Breast epithelium (tissue), 4 donors: ENCODE measurements at regions not wholly inside any gene's neighbourhood (a gene's known extent, or its start where the extent isn't known, plus 50 kb on each side); places are given as distances from the start of the nearest gene placed in this dataset.

ENCODE experiments used
- DNase-seq, 2 donors: peaks; one replicate each; pipeline ENCODE4 v3.0.0-alpha.2; 2019; ENCODE audit warnings: low spot score in 2 of 2
- H3K27ac ChIP-seq, 2 donors: fragments of 200-600 bp; sonication (generic) in 1 of 2; one replicate each; pipeline ENCODE4 v1.5.1; 2016 to 2019; ENCODE audit warnings: mild to moderate bottlenecking in 1 of 2
- H3K27me3 ChIP-seq, 2 donors: fragments of 200-600 bp; sonication (generic) in 1 of 2; one replicate each; pipeline versions ENCODE4 v1.5.1 to v1.6.0; 2017 to 2019; ENCODE audit warnings: control low read depth in 1 of 2, mild to moderate bottlenecking in 1 of 2
- H3K36me3 ChIP-seq: fragments of 200-600 bp; one replicate; pipeline ENCODE4 v1.5.1; 2019
- H3K4me1 ChIP-seq, 2 donors: fragments of 200-600 bp; sonication (generic); one replicate each; pipeline ENCODE4 v1.5.1; 2016 to 2019; ENCODE audit warnings: control low read depth in 1 of 2
- H3K4me3 ChIP-seq, 3 donors: fragments of 200-600 bp; sonication (generic); 1 replicate in 2 of 3; 2 replicates in 1 of 3; pipeline ENCODE4 v1.5.1; 2016 to 2019; ENCODE audit warnings: mild to moderate bottlenecking in 3 of 3, moderate library complexity in 2 of 3
- H3K9me3 ChIP-seq, 2 donors: fragments of 200-600 bp; sonication (generic) in 1 of 2; one replicate each; pipeline ENCODE4 v1.5.1; 2016 to 2019; ENCODE audit warnings: control low read depth in 1 of 2
- CTCF ChIP-seq, 3 donors: fragments of 450-650 bp; IDR thresholded peaks; one replicate each; pipeline ENCODE4 v1.5.1; 2016 to 2017; ENCODE audit warnings: antibody characterized with exemption in 3 of 3, mild to moderate bottlenecking in 3 of 3, moderate library complexity in 3 of 3
- POLR2A ChIP-seq: fragments of 450-650 bp; IDR thresholded peaks from one replicate; pipeline ENCODE4 v1.6.1; 2016; ENCODE audit warnings: antibody characterized with exemption, mild to moderate bottlenecking, moderate library complexity
- POLR2AphosphoS5 ChIP-seq, 3 donors: sonication (generic); formaldehyde crosslinking; IDR thresholded peaks; one replicate each; pipeline ENCODE4 v1.6.1; 2017; ENCODE audit warnings: antibody characterized with exemption in 3 of 3
- intact Hi-C: fragments of 100-400 bp; cut with DNase I; formaldehyde crosslinking; loops from one replicate; pipeline ENCODE4 v1.15.1; 2023; ENCODE audit warnings: low total_unique reads

- no peaks in the 10 kb centered on the region for H3K36me3 ChIP-seq
- H3K27ac ChIP-seq, result no peak overlapping the region
- no peaks in the 10 kb centered on the region for H3K27me3 ChIP-seq
- no peaks in the 10 kb centered on the region for H3K9me3 ChIP-seq
- no peak for DNase-seq
- intact Hi-C loops, result no loop called here
- no peak overlapping the region for H3K4me3 ChIP-seq
- TF ChIP-seq POLR2AphosphoS5 (IDR thresholded peaks at IDR 0.05) (no peak), POLR2A (no peak), CTCF (IDR thresholded peaks at IDR 0.05) (no peak)
- no peaks in the 10 kb centered on the region for H3K4me1 ChIP-seq
Measured at GRCh38 chr5:68368311-68369022, 152.9 kb downstream of the PIK3R1 start.

DNA sequence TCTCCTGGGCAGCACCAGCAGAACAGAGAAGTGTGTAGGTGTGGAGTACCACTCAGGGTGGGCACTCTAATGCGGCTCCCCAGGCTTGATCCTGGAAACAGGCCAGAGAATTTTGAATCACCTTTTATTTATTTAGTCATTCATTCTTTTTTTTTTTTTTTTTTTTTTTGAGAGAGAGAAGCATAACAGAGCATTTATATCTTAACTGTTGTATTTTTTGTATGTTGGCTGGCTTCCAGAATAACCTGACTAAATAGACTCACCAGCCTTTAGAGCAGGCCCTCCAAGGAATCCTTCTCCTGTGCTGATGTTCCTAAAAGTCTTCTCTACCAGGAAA lies 153.4 kb downstream of the PIK3R1 start:
- TF ChIP-seq POLR2AphosphoS5 (IDR thresholded peaks at IDR 0.05) (no peak), CTCF (IDR thresholded peaks at IDR 0.05) (no peak), POLR2A (no peak)
- no peak for DNase-seq
- Histone ChIP-seq H3K27ac (no peak overlapping the region), H3K9me3 (no peaks in the 10 kb centered on the region), H3K4me1 (no peaks in the 10 kb centered on the region), H3K36me3 (no peaks in the 10 kb centered on the region), H3K27me3 (no peaks in the 10 kb centered on the region), H3K4me3 (no peak overlapping the region)
- intact Hi-C loops, result no loop called here

DNA sequence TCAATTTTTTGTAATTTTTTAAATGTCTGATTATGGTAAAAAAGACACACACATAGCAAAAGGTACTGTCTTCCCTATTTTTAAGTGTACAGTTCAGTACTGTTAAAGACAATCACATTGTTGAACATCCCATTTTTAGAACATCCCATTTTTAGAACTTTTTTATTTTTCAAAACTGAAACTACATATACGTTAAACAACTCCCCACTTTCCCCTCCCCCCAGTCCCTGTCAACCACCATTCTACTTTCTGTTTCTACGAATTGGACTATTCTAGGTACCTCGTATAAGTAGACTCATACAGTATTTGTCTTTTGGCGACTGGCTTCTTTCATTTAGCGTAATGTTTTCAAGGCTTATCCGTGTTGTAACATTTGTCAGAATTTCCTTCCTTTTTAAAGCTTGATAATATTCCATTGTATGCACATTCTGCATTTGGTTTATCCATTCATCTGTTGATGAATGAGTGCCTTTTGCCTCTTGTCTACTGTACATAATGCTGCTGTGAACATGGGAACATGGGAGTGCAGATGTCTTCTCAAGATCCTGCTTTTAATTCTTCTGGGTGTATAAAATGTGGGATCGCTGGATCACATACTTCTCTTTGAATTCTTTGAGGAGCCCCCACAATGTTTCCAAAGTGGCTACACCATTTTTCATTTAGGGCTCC lies 154.0 kb downstream of the PIK3R1 start:
- Histone ChIP-seq H3K9me3 (no peaks in the 10 kb centered on the region), H3K4me3 (no peak overlapping the region), H3K27ac (no peak overlapping the region), H3K4me1 (peaks cover 0 to 2% of the 10 kb centered on the region in 2 donors), H3K27me3 (no peaks in the 10 kb centered on the region), H3K36me3 (no peaks in the 10 kb centered on the region)
- intact Hi-C loops, result no loop called here
- no peak for TF ChIP-seq CTCF (IDR thresholded peaks at IDR 0.05)
- TF ChIP-seq POLR2A, result no peak
- TF ChIP-seq POLR2AphosphoS5 (IDR thresholded peaks at IDR 0.05), result no peak
- no peak for DNase-seq

- H3K9me3 ChIP-seq, result no peaks in the 10 kb centered on the region
- no peaks in the 10 kb centered on the region for H3K27me3 ChIP-seq
- H3K27ac ChIP-seq, result no peak overlapping the region
- no peak for DNase-seq
- peaks cover 0 to 8% of the 10 kb centered on the region in 2 donors for H3K4me1 ChIP-seq
- no peak overlapping the region for H3K4me3 ChIP-seq
- TF ChIP-seq CTCF (IDR thresholded peaks at IDR 0.05) (no peak), POLR2A (no peak), POLR2AphosphoS5 (IDR thresholded peaks at IDR 0.05) (no peak)
- no peaks in the 10 kb centered on the region for H3K36me3 ChIP-seq
- intact Hi-C loops, result no loop called here
Measured at GRCh38 chr5:68370196-68370595, 154.6 kb downstream of the PIK3R1 start.

DNA sequence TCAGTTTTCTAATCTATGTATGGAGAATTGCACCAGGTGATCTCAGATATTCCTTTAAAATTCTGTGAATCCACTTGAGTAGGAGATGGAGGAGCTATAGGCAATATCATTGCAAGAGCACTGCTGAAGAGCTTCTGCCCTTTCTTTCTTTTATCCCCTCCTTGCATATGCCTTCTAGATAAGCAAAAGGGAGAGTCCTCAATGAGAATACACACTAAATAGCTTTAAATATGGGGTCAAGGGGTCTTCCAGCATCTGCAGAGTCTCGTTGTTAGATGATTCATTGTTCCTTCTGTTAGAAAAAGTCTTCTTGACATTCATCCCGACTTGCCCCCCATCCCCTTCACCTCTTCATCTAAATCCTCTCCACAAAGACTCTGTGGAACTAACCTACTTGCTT lies 156.1 kb downstream of the PIK3R1 start:
- DNase-seq, result no peak
- peaks cover 0 to 9% of the 10 kb centered on the region in 2 donors for H3K4me1 ChIP-seq
- intact Hi-C loops, result no loop called here
- no peaks in the 10 kb centered on the region for H3K9me3 ChIP-seq
- TF ChIP-seq POLR2AphosphoS5 (IDR thresholded peaks at IDR 0.05) (no peak), CTCF (IDR thresholded peaks at IDR 0.05) (no peak), POLR2A (no peak)
- no peak overlapping the region for H3K4me3 ChIP-seq
- no peaks in the 10 kb centered on the region for H3K27me3 ChIP-seq
- no peaks in the 10 kb centered on the region for H3K36me3 ChIP-seq
- H3K27ac ChIP-seq, result no peak overlapping the region
